ENCODE measurements at regions not wholly inside any gene's neighbourhood (a gene's known extent, or its start where the extent isn't known, plus 50 kb on each side); places are given as distances from the start of the nearest gene placed in this dataset.

DNA sequence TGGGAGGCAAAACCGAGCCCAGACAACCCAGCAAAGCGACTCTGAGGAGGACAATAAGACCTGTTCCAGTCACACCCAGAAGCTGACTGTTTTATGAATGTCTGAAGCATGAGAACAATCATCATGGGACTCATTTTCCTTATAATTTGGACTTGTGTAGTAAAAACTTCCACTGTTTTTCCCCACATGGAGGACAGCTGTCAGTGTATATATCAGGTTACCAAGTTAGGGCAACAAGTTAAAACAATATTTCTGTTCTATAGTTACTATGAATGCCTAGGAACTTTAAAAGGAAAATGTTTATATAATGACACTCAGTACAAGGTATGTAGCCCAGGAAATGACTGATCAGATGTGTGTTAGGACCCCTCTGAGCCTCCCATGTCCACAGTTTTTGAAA, 528.2 kb upstream of the TSPY4 start:
- H3K27ac Mint-ChIP-seq, result no peak overlapping the region
- no peaks in the 10 kb centered on the region for H3K79me2 ChIP-seq (replicated peaks; ENCODE audit: insufficient read depth)
- H3F3A ChIP-seq (replicated peaks; ENCODE audit: low read depth), result no peaks in the 10 kb centered on the region
- peaks cover 88% of the 10 kb centered on the region for H3K9me3 Mint-ChIP-seq
- H3K4me1 ChIP-seq (ENCODE audit: insufficient read depth), result no peaks in the 10 kb centered on the region
- DNase-seq (ENCODE audit: low spot score) (no peak), ATAC-seq (no peak)
- peaks cover 3% of the 10 kb centered on the region; the same call in 1 of the 3 replicates for H3K36me3 Mint-ChIP-seq (ENCODE audit: low read depth)
- H3K9me2 ChIP-seq (ENCODE audit: insufficient read depth), result no peaks in the 10 kb centered on the region
- no peak overlapping the region for H3K4me3 ChIP-seq
- H4K20me1 ChIP-seq (replicated peaks; ENCODE audit: insufficient read depth), result no peaks in the 10 kb centered on the region
- H3K36me3 ChIP-seq (ENCODE audit: insufficient read depth), result no peaks in the 10 kb centered on the region
- no peaks in the 10 kb centered on the region for H3K27me3 ChIP-seq (ENCODE audit: insufficient read depth)
- no peak overlapping the region for H3K4me3 Mint-ChIP-seq
- no peak for TF ChIP-seq CREB1 (CRISPR knock-in tag; IDR thresholded peaks at IDR 0.05; ENCODE audit: low read depth)
- TF ChIP-seq POLR2AphosphoS5 (IDR thresholded peaks at IDR 0.05; ENCODE audit: low read depth), result no peak
- TF ChIP-seq ZNF114 (CRISPR knock-in tag; IDR thresholded peaks at IDR 0.05), result no peak
- no peaks in the 10 kb centered on the region for H3K27me3 Mint-ChIP-seq (ENCODE audit: insufficient read depth, low read depth, poor library complexity)
- no peak overlapping the region for H3K27ac ChIP-seq (ENCODE audit: low read depth)
- H3K4me2 ChIP-seq, result no peak overlapping the region
- no peak overlapping the region for H2AFZ ChIP-seq
- no peaks in the 10 kb centered on the region for H3K4me1 Mint-ChIP-seq

DNA sequence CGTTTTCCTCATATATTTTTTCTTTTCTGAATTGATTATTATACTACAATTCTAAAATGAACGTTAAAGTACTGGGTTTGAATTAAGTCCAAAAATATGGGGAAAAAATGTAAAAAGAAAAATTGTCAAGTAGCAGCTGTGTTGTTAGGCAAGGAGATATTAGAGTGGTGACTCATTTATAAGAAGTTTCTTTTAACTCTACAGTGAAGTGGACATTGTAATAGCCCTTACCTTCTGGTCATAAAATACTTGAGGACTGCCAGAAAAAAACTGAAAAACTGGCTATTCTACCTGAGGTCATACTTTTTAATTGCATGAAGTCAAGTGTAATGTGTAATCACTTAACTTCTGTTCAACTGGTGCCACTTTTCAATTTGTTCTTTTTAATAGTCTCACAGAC, 523.1 kb upstream of the TSPY4 start:
- no peak overlapping the region for H3K4me3 ChIP-seq
- ATAC-seq, result no peak

More for the DNA sequence above, 523.1 kb upstream of the TSPY4 start:
- TF ChIP-seq, protein P1, sequence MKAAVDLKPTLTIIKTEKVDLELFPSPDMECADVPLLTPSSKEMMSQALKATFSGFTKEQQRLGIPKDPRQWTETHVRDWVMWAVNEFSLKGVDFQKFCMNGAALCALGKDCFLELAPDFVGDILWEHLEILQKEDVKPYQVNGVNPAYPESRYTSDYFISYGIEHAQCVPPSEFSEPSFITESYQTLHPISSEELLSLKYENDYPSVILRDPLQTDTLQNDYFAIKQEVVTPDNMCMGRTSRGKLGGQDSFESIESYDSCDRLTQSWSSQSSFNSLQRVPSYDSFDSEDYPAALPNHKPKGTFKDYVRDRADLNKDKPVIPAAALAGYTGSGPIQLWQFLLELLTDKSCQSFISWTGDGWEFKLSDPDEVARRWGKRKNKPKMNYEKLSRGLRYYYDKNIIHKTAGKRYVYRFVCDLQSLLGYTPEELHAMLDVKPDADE (IDR thresholded peaks at IDR 0.05), result no peak
- TF ChIP-seq, protein P2, sequence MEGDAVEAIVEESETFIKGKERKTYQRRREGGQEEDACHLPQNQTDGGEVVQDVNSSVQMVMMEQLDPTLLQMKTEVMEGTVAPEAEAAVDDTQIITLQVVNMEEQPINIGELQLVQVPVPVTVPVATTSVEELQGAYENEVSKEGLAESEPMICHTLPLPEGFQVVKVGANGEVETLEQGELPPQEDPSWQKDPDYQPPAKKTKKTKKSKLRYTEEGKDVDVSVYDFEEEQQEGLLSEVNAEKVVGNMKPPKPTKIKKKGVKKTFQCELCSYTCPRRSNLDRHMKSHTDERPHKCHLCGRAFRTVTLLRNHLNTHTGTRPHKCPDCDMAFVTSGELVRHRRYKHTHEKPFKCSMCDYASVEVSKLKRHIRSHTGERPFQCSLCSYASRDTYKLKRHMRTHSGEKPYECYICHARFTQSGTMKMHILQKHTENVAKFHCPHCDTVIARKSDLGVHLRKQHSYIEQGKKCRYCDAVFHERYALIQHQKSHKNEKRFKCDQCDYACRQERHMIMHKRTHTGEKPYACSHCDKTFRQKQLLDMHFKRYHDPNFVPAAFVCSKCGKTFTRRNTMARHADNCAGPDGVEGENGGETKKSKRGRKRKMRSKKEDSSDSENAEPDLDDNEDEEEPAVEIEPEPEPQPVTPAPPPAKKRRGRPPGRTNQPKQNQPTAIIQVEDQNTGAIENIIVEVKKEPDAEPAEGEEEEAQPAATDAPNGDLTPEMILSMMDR (conservative IDR thresholded peaks at IDR 0.05; ENCODE audit: low read depth in 2 of 2), result no peak
- TF ChIP-seq CREB1 (CRISPR knock-in tag; IDR thresholded peaks at IDR 0.05; ENCODE audit: low read depth), result no peak
- no peak for TF ChIP-seq EZH2phosphoT487 (IDR thresholded peaks at IDR 0.05; ENCODE audit: unreplicated experiment)
- no peak for TF ChIP-seq JUNB (IDR thresholded peaks at IDR 0.05; ENCODE audit: unreplicated experiment)
- TF ChIP-seq, protein P3, sequence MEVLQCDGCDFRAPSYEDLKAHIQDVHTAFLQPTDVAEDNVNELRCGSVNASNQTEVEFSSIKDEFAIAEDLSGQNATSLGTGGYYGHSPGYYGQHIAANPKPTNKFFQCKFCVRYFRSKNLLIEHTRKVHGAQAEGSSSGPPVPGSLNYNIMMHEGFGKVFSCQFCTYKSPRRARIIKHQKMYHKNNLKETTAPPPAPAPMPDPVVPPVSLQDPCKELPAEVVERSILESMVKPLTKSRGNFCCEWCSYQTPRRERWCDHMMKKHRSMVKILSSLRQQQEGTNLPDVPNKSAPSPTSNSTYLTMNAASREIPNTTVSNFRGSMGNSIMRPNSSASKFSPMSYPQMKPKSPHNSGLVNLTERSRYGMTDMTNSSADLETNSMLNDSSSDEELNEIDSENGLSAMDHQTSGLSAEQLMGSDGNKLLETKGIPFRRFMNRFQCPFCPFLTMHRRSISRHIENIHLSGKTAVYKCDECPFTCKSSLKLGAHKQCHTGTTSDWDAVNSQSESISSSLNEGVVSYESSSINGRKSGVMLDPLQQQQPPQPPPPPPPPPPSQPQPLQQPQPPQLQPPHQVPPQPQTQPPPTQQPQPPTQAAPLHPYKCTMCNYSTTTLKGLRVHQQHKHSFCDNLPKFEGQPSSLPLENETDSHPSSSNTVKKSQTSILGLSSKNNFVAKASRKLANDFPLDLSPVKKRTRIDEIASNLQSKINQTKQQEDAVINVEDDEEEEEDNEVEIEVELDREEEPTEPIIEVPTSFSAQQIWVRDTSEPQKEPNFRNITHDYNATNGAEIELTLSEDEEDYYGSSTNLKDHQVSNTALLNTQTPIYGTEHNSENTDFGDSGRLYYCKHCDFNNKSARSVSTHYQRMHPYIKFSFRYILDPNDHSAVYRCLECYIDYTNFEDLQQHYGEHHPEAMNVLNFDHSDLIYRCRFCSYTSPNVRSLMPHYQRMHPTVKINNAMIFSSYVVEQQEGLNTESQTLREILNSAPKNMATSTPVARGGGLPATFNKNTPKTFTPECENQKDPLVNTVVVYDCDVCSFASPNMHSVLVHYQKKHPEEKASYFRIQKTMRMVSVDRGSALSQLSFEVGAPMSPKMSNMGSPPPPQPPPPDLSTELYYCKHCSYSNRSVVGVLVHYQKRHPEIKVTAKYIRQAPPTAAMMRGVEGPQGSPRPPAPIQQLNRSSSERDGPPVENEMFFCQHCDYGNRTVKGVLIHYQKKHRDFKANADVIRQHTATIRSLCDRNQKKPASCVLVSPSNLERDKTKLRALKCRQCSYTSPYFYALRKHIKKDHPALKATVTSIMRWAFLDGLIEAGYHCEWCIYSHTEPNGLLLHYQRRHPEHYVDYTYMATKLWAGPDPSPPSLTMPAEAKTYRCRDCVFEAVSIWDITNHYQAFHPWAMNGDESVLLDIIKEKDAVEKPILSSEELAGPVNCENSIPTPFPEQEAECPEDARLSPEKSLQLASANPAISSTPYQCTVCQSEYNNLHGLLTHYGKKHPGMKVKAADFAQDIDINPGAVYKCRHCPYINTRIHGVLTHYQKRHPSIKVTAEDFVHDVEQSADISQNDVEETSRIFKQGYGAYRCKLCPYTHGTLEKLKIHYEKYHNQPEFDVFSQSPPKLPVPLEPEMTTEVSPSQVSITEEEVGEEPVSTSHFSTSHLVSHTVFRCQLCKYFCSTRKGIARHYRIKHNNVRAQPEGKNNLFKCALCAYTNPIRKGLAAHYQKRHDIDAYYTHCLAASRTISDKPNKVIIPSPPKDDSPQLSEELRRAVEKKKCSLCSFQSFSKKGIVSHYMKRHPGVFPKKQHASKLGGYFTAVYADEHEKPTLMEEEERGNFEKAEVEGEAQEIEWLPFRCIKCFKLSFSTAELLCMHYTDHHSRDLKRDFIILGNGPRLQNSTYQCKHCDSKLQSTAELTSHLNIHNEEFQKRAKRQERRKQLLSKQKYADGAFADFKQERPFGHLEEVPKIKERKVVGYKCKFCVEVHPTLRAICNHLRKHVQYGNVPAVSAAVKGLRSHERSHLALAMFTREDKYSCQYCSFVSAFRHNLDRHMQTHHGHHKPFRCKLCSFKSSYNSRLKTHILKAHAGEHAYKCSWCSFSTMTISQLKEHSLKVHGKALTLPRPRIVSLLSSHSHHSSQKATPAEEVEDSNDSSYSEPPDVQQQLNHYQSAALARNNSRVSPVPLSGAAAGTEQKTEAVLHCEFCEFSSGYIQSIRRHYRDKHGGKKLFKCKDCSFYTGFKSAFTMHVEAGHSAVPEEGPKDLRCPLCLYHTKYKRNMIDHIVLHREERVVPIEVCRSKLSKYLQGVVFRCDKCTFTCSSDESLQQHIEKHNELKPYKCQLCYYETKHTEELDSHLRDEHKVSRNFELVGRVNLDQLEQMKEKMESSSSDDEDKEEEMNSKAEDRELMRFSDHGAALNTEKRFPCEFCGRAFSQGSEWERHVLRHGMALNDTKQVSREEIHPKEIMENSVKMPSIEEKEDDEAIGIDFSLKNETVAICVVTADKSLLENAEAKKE (CRISPR knock-in tag; IDR thresholded peaks at IDR 0.05), result no peak
- no peaks in the 10 kb centered on the region for H3K4me1 ChIP-seq (ENCODE audit: insufficient read depth)
- Mint-ChIP-seq H3K9me3 (peaks cover 82% of the 10 kb centered on the region), H3K27me3 (ENCODE audit: insufficient read depth, low read depth, poor library complexity) (peaks cover 4% of the 10 kb centered on the region), H3K27ac (no peak overlapping the region), H3K4me1 (no peaks in the 10 kb centered on the region), H3K36me3 (ENCODE audit: low read depth) (peaks cover 3% of the 10 kb centered on the region; the same call in 1 of the 3 replicates), H3K4me3 (no peak overlapping the region)
- H3F3A ChIP-seq (replicated peaks; ENCODE audit: low read depth), result no peaks in the 10 kb centered on the region
- H3K36me3 ChIP-seq (ENCODE audit: insufficient read depth), result no peaks in the 10 kb centered on the region
- no peak for DNase-seq (ENCODE audit: low spot score)
- no peak overlapping the region for H2AFZ ChIP-seq
- H3K27me3 ChIP-seq (ENCODE audit: insufficient read depth), result no peaks in the 10 kb centered on the region
- H3K9me2 ChIP-seq (ENCODE audit: insufficient read depth), result no peaks in the 10 kb centered on the region
- no peaks in the 10 kb centered on the region for H4K20me1 ChIP-seq (replicated peaks; ENCODE audit: insufficient read depth)
- H3K4me2 ChIP-seq, result no peak overlapping the region
- H3K27ac ChIP-seq (ENCODE audit: low read depth), result no peak overlapping the region
- H3K79me2 ChIP-seq (replicated peaks; ENCODE audit: insufficient read depth), result no peaks in the 10 kb centered on the region
